T-helper 1 cell (primary cell): ENCODE measurements at regions not wholly inside any gene's neighbourhood (a gene's known extent, or its start where the extent isn't known, plus 50 kb on each side); places are given as distances from the start of the nearest gene placed in this dataset.
"Not testable (repeated sequence)": the region's sequence is repeated elsewhere in the genome, so short reads cannot be mapped to it uniquely, and the experiment has no call there.

Experiments
- DNase-seq, 5 donors: peaks; one replicate each; pipeline ENCODE4 v3.0.0-alpha.2; 2012 to 2020

DNA sequence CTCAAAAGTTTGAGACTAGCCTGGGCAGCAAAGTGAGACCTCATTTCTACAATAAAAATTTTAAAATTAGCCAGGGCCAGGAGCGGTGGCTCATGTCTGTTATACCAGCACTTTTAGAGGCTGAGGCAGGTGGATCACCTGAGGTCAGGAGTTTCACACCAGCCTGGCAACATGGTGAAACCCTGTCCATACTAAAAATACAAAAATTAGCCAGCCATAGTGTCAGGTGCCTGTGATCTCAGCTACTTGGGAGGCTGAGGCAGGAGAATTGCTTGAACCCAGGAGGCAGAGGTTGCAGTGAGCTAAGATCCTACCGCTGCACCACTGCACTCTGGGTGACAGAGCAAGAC, 85.1 kb upstream of the MAP4 start:
- DNase-seq, result not testable (repeated sequence)

- DNase-seq, result no peak
Observed at GRCh38 chr3:48092270-48092669, 76.1 kb upstream of the MAP4 start.

GRCh38 chr3:48090166-48090939, 74.1 kb upstream of the MAP4 start:
- DNase-seq, result no peak

DNA sequence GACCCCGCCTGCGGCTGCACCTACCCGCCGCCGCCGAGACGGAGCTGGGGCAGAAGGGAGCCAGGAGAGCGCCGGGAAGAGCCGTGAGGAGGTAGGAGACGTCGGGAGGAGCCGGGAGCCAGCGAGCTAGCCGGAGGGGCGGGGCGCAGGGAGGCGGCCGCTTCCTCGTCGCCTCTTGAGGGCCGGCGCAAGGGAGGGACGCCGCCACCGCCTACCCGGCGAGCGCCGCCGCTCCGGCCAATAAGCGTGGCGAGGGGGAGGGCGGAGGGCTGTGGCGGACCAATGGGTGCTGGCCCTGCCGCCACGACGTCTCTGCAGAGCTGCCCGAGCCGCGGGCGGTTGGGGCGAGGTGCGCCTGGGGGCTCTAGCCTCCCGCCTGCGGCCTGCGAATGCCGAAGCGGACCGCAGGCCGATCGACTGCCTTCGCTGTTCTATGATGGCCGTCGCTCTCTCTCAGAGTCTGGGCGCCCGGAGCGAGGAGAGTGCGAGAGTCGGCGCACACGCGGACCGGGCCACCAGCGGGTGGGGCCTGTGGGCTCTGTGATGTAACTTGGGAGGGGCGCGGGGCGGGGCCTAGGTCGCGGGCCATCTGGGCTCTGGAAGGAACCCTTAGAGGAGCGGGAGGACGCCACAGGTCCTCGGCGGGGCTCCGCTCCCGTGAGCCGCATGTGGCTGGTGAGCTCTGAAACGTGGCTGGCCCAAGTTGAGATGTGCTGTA, 72.7 kb upstream of the MAP4 start:
- peak; percentile 86 to 98 (median 92) for DNase-seq

GRCh38 chr3:48088056-48088748, 72.0 kb upstream of the MAP4 start:
- DNase-seq, result peak in 1 of 5 donors; percentile 28

GRCh38 chr3:48086705-48087104, 70.5 kb upstream of the MAP4 start:
- no peak for DNase-seq

GRCh38 chr3:48084929-48085328, 68.7 kb upstream of the MAP4 start:
- DNase-seq, result peak in 1 of 5 donors; percentile 28

- no peak for DNase-seq
Observed at GRCh38 chr3:48084170-48084569, 68.0 kb upstream of the MAP4 start.

- DNase-seq, result no peak
Observed at GRCh38 chr3:48082580-48083184, 66.5 kb upstream of the MAP4 start.

DNA sequence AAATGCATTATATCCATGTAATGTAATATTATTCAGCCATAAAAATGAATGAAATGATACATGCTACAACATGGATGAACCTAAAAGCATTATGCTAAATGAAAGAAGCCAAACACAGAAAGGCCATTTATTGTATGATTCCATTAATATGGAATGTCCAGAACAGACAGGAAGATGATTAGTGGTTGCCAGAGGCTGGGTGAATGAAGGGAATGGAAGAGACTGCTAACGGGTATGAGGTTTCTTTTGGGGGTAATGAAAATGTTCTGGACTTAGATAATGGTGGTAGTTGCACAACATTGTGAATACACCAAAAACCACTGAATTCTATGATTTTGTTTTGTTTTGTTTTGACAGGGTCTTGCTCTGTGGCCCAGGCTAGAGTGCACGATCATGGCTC, 61.6 kb upstream of the MAP4 start:
- no peak for DNase-seq

DNA sequence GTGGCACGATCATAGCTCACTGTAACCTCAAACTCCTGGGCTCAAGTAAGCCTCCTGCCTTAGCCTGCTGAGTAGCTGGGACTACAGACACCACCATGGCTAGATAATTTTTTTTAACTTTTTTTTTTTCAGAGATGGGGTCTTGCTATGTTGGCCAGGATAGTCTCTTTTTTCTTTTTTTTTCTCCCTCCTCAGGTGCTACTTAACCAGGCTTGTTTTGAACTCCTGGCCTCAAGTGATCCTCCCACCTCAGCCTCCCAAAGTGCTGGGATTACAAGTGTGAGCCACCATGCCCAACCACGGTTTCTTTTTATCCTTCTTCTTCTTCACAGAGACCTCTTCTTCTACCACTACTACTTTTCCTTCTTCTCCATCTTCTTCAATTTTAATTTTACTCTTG, 53.8 kb upstream of the MAP4 start:
- DNase-seq, result no peak

DNA sequence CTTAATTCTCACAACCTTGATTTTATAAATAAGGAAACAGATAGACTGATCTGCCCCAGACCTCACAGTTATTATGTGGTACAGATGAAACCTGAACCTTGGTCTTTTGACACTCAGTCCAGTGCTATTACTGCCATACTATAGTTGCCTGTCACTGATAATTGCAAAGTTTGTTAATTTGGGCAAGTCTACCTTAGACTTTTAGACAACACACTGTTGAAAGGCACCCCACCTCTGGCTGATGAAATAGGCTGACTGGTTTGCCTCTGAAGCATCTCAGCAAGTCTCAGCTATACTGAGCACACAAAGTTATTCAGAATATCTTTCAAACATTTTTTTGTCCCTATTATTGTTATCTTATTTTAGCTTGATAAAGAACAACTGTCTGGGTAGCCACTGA, 53.1 kb upstream of the MAP4 start:
- no peak for DNase-seq

GRCh38 chr3:48068886-48069285, 52.7 kb upstream of the MAP4 start:
- no peak for DNase-seq

GRCh38 chr3:48068320-48068719, 52.1 kb upstream of the MAP4 start:
- DNase-seq, result not testable (repeated sequence)

- DNase-seq, result no peak
Observed at GRCh38 chr3:48067271-48067670, 51.1 kb upstream of the MAP4 start.
